ENCODE measurements at regions not wholly inside any gene's neighbourhood (a gene's known extent, or its start where the extent isn't known, plus 50 kb on each side); places are given as distances from the start of the nearest gene placed in this dataset.

DNA sequence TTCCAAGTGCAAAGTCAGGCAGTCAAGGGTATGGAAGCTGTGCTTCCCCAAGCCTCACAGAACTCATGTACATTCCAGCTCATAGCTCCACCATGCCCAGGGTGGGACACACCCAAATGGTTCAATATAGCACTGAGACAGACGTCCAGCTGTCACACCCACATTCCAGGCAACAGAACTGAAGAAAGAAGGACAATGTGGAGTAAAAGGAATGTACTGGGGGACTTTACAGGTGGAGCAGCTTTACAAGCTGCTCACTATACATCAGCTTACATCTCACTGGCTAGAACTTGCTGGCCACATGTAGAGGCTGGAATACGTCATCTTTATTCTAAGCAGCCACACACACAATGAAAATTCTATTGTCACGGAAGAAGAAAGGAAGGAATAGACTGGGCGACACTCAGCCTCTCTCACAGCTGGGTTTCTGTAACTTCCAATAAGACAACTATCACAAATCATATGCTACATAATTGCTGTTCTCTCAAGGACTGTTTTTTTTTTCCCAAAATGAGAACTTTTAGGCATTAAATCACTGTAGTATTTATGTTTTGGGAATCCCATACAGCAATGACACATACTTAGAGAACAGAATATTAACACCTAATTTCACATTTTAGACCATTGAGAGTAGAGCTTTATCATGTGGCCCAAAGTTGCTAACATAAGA, 86.1 kb downstream of the KLF12 start:
- TF ChIP-seq, protein P1, sequence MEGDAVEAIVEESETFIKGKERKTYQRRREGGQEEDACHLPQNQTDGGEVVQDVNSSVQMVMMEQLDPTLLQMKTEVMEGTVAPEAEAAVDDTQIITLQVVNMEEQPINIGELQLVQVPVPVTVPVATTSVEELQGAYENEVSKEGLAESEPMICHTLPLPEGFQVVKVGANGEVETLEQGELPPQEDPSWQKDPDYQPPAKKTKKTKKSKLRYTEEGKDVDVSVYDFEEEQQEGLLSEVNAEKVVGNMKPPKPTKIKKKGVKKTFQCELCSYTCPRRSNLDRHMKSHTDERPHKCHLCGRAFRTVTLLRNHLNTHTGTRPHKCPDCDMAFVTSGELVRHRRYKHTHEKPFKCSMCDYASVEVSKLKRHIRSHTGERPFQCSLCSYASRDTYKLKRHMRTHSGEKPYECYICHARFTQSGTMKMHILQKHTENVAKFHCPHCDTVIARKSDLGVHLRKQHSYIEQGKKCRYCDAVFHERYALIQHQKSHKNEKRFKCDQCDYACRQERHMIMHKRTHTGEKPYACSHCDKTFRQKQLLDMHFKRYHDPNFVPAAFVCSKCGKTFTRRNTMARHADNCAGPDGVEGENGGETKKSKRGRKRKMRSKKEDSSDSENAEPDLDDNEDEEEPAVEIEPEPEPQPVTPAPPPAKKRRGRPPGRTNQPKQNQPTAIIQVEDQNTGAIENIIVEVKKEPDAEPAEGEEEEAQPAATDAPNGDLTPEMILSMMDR (IDR thresholded peaks at IDR 0.05) = no peak
- no peak for TF ChIP-seq POLR2A (IDR thresholded peaks at IDR 0.05)

All from body of pancreas (tissue), 4 donors.